ENCODE measurements at regions not wholly inside any gene's neighbourhood (a gene's known extent, or its start where the extent isn't known, plus 50 kb on each side); places are given as distances from the start of the nearest gene placed in this dataset.

- no peaks in the 10 kb centered on the region; a peak in 1 of 7 replicates for H3K27me3 ChIP-seq (replicated peaks in 1 of 4; ENCODE audit: control insufficient read depth in 3 of 4, extremely low read depth in 1 of 4, insufficient read depth in 3 of 4, low read length in 3 of 4)
- no peaks in the 10 kb centered on the region for H3K23me2 ChIP-seq (ENCODE audit: low read depth, low read length)
- no peaks in the 10 kb centered on the region for H3K36me3 ChIP-seq (ENCODE audit: control insufficient read depth in 2 of 4, insufficient read depth in 4 of 4, low read length in 3 of 4)
- DNase-seq (ENCODE audit: low read depth in 1 of 2, low spot score in 2 of 2) (no peak), FAIRE-seq (no peak)
- no peak overlapping the region for H4K91ac ChIP-seq (replicated peaks; ENCODE audit: insufficient read length, low read length)
- no peak overlapping the region for H2AFZ ChIP-seq (ENCODE audit: low read length)
- H2BK12ac ChIP-seq (ENCODE audit: low read depth, low read length), result no peak overlapping the region
- H3K56ac ChIP-seq (replicated peaks; ENCODE audit: insufficient read length, low read depth, low read length), result no peak overlapping the region
- no peak overlapping the region for H4K5ac ChIP-seq (ENCODE audit: insufficient read length, low read depth, low read length)
- no peak overlapping the region for H2BK120ac ChIP-seq (replicated peaks; ENCODE audit: low read depth, low read length)
- no peak overlapping the region for H2BK20ac ChIP-seq (ENCODE audit: low read length)
- no peak overlapping the region for H3K4me3 ChIP-seq (ENCODE audit: extremely low read depth in 1 of 4, insufficient read depth in 2 of 4, low read depth in 3 of 4, low read length in 4 of 4)
- H3K79me2 ChIP-seq (ENCODE audit: control insufficient read depth in 1 of 2, insufficient read depth in 2 of 2, low read length in 2 of 2), result no peaks in the 10 kb centered on the region
- H3K4ac ChIP-seq (replicated peaks; ENCODE audit: insufficient read length, low read depth, low read length), result no peak overlapping the region
- H3K4me2 ChIP-seq (ENCODE audit: insufficient read depth in 1 of 2, low read depth in 2 of 2, low read length in 2 of 2), result no peak overlapping the region
- H3K9ac ChIP-seq (replicated peaks in 1 of 4; ENCODE audit: extremely low read depth in 1 of 4, low read depth in 3 of 4, low read length in 3 of 4), result no peak overlapping the region
- H2AK5ac ChIP-seq (ENCODE audit: low read depth, low read length), result no peak overlapping the region
- H3K4me1 ChIP-seq (replicated peaks in 1 of 4; ENCODE audit: control insufficient read depth in 3 of 4, insufficient read depth in 4 of 4, low read length in 3 of 4), result no peaks in the 10 kb centered on the region
- no peak overlapping the region for H3K18ac ChIP-seq (ENCODE audit: extremely low read depth, low read length)
- no peaks in the 10 kb centered on the region for H4K20me1 ChIP-seq (replicated peaks in 1 of 2; ENCODE audit: control insufficient read depth in 1 of 2, insufficient read depth in 2 of 2, low read length in 2 of 2)
- no peak overlapping the region for H2BK15ac ChIP-seq (ENCODE audit: low read length)
- no peak overlapping the region for H2BK5ac ChIP-seq (ENCODE audit: low read depth, low read length)
- TF ChIP-seq RFX5 (IDR thresholded peaks at IDR 0.05; ENCODE audit: borderline replicate concordance, low read depth, low read length), result no peak
- TF ChIP-seq ASH2L (IDR thresholded peaks at IDR 0.05; ENCODE audit: low read length), result no peak
- no peak for TF ChIP-seq SIX5 (IDR thresholded peaks at IDR 0.05; ENCODE audit: low read depth, low read length)
- no peak for TF ChIP-seq JUND (IDR thresholded peaks at IDR 0.05; ENCODE audit: low read length)
- TF ChIP-seq ATF3 (IDR thresholded peaks at IDR 0.05; ENCODE audit: insufficient read depth, low read depth, low read length), result no peak
- TF ChIP-seq, protein P1, sequence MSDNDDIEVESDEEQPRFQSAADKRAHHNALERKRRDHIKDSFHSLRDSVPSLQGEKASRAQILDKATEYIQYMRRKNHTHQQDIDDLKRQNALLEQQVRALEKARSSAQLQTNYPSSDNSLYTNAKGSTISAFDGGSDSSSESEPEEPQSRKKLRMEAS (IDR thresholded peaks at IDR 0.05), result no peak
- TF ChIP-seq, protein P2, sequence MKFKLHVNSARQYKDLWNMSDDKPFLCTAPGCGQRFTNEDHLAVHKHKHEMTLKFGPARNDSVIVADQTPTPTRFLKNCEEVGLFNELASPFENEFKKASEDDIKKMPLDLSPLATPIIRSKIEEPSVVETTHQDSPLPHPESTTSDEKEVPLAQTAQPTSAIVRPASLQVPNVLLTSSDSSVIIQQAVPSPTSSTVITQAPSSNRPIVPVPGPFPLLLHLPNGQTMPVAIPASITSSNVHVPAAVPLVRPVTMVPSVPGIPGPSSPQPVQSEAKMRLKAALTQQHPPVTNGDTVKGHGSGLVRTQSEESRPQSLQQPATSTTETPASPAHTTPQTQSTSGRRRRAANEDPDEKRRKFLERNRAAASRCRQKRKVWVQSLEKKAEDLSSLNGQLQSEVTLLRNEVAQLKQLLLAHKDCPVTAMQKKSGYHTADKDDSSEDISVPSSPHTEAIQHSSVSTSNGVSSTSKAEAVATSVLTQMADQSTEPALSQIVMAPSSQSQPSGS (IDR thresholded peaks at IDR 0.05; ENCODE audit: low read length), result no peak
- no peak for TF ChIP-seq POLR2AphosphoS5 (IDR thresholded peaks at IDR 0.05; ENCODE audit: low read depth, low read length)
- no peak for TF ChIP-seq CBX5 (IDR thresholded peaks at IDR 0.05; ENCODE audit: low read depth, low read length)
- TF ChIP-seq CTBP2 (IDR thresholded peaks at IDR 0.05; ENCODE audit: borderline replicate concordance, insufficient read depth, insufficient read length, low read length), result no peak
- TF ChIP-seq POLR2A (IDR thresholded peaks at IDR 0.05; ENCODE audit: control extremely low read depth in 1 of 2, low read depth in 2 of 2, low read length in 2 of 2), result no peak
- TF ChIP-seq YY1 (IDR thresholded peaks at IDR 0.05; ENCODE audit: low read depth, low read length), result no peak
- ChIA-PET CTCF (ENCODE audit: partially characterized antibody) (interaction anchor here (0.6 to 2.3 kb wide), 11 partner anchors 13 to 467 kb away, joined by 3 to 6 read pairs (median 4); no protein-coding TSS in a partner anchor), POLR2A (ENCODE audit: partially characterized antibody) (no interaction called here)
- H3K27ac ChIP-seq (ENCODE audit: low read depth, low read length), result no peak overlapping the region
- WGBS, 2 experiments (ENCODE audit: extremely low coverage in 1 of 2, insufficient coverage in 1 of 2, insufficient read length in 1 of 2, insufficient replicate concordance in 2 of 2, low coverage in 1 of 2, low lambda C conversion rate in 2 of 2, missing lambda C conversion rate in 1 of 2), result 68% methylated on average over 3 of the region's 3 CpGs; no CpG with 5 or more reads in 1 of the 2 experiments
- H3K9me3 ChIP-seq (ENCODE audit: insufficient read depth in 2 of 2, low read depth in 1 of 2, low read length in 1 of 2), result no peaks in the 10 kb centered on the region
- no peak overlapping the region for H3K14ac ChIP-seq (ENCODE audit: insufficient read length)
- H3K79me1 ChIP-seq (ENCODE audit: low read depth, low read length), result no peaks in the 10 kb centered on the region
- no peak overlapping the region for H3K23ac ChIP-seq (ENCODE audit: insufficient read length)
- H4K8ac ChIP-seq (ENCODE audit: extremely low read depth, insufficient read depth, low read length), result no peak overlapping the region
Observed at GRCh38 chr22:26828311-26828710, 170.9 kb downstream of the MIAT start.

Data from H1 (cell line).